A549 (cell line): ENCODE measurements at regions not wholly inside any gene's neighbourhood (a gene's known extent, or its start where the extent isn't known, plus 50 kb on each side); places are given as distances from the start of the nearest gene placed in this dataset.

Experiments
- ATAC-seq, 2 experiments: fragments of 200-7000 bp in 1 of 2; fragments of >200 bp in 1 of 2; cut with Nextera tagmentation in 1 of 2; cut with Tn5 transposase in 1 of 2; 3 replicates each; pipeline versions ENCODE4 v1.8.0 to v1.9.1; 2018 to 2020; ENCODE audit warnings: mild to moderate bottlenecking in 1 of 2, moderate library complexity in 1 of 2
- CTCF ChIA-PET: fragments of 300-600 bp; sonication (Branson Sonifier 250); formaldehyde crosslinking; extraction: SDS; loops from one replicate; lab custom pipeline; 2021; ENCODE audit warnings: antibody characterized with exemption, inconsistent platforms; lab: Yijun Ruan, JAX
- POLR2A ChIA-PET: fragments of 350-600 bp; formaldehyde crosslinking; extraction: SDS; loops from one replicate; lab custom pipeline; 2021; ENCODE audit warnings: antibody characterized with exemption, inconsistent platforms; lab: Yijun Ruan, JAX
- DNase-seq, 2 experiments: peaks; one replicate each; pipeline versions ENCODE4 v3.0.0 to v3.0.0-alpha.2; 2011 to 2016; ENCODE audit warnings: low read depth in 1 of 2, low spot score in 1 of 2
- FAIRE-seq: peaks from 2 replicates; lab custom pipeline; 2011; peaks lifted over from hg19 to GRCh38; lab: Jason Lieb, UNC
- H3K27ac ChIP-seq, 2 experiments: fragments of >200 bp; sonication (Bioruptor Twin); formaldehyde crosslinking; 3 replicates each; pipeline ENCODE4 v1.5.1; 2016 to 2017
- H3K4me1 ChIP-seq: fragments of >200 bp; sonication (Bioruptor Twin); formaldehyde crosslinking; 3 replicates; pipeline ENCODE4 v1.6.1; 2016
- H3K4me2 ChIP-seq: fragments of >200 bp; sonication (Bioruptor Twin); formaldehyde crosslinking; 3 replicates; pipeline ENCODE4 v1.6.1; 2016
- H3K4me3 ChIP-seq: fragments of >200 bp; sonication (Bioruptor Twin); formaldehyde crosslinking; 3 replicates; pipeline ENCODE4 v1.5.1; 2016
- H3K9me3 ChIP-seq: fragments of >200 bp; sonication (Bioruptor Twin); formaldehyde crosslinking; 3 replicates; pipeline ENCODE4 v1.6.1; 2016
- CBX2 ChIP-seq: fragments of 200-600 bp; sonication (generic); IDR thresholded peaks from 2 replicates; pipeline ENCODE4 v1.6.1; 2016; ENCODE audit warnings: low read depth, mild to moderate bottlenecking, borderline replicate concordance
- CHD4 ChIP-seq: fragments of 200-600 bp; sonication (generic); IDR thresholded peaks from 2 replicates; pipeline ENCODE4 v1.6.1; 2016; ENCODE audit warnings: antibody characterized with exemption, mild to moderate bottlenecking, borderline replicate concordance
- EHMT2 ChIP-seq: fragments of 200-600 bp; sonication (generic); IDR thresholded peaks from 2 replicates; pipeline ENCODE4 v1.6.1; 2016; ENCODE audit warnings: antibody characterized with exemption, low read depth, mild to moderate bottlenecking, moderate library complexity
- FOSL2 ChIP-seq, 2 experiments: fragments of 450-650 bp in 1 of 2; fragments of >200 bp in 1 of 2; sonication (Bioruptor Twin) in 1 of 2; formaldehyde crosslinking; IDR thresholded peaks; 2 replicates each; pipeline versions ENCODE4 v1.5.0 to v1.6.1; 2016 to 2020; ENCODE audit warnings: mild to moderate bottlenecking in 1 of 2, moderate library complexity in 1 of 2
- FOXS1 ChIP-seq: fragments of 250-450 bp; sonication (Bioruptor Pico); IDR thresholded peaks from 2 replicates; pipeline ENCODE4 v1.5.0; 2020; ENCODE audit warnings: mild to moderate bottlenecking, moderate library complexity
- HOXB13 ChIP-seq: fragments of 250-450 bp; sonication (Bioruptor Pico); IDR thresholded peaks from 2 replicates; pipeline ENCODE4 v1.5.0; 2020; ENCODE audit warnings: low read depth, mild to moderate bottlenecking, moderate library complexity
- JUN ChIP-seq, 2 experiments: fragments of >200 bp; sonication (Bioruptor Twin); formaldehyde crosslinking; IDR thresholded peaks; 2 replicates in 1 of 2; 3 replicates in 1 of 2; pipeline ENCODE4 v1.6.1; 2016 to 2017
- KDM5A ChIP-seq: fragments of 200-600 bp; sonication (generic); IDR thresholded peaks from 2 replicates; pipeline ENCODE4 v1.6.1; 2016; ENCODE audit warnings: antibody characterized with exemption, mild to moderate bottlenecking
- MYC ChIP-seq: IDR thresholded peaks from 2 replicates; pipeline ENCODE4 v1.6.1; 2012; ENCODE audit warnings: mild to moderate bottlenecking, inconsistent platforms, low read length, improper control_type of control experiment, borderline replicate concordance
- NPAS2 ChIP-seq: fragments of 250-450 bp; sonication (Bioruptor Pico); IDR thresholded peaks from 2 replicates; pipeline ENCODE4 v1.8.0; 2022; ENCODE audit warnings: mild to moderate bottlenecking, moderate library complexity, borderline replicate concordance
- PHF8 ChIP-seq: fragments of 200-600 bp; sonication (generic); IDR thresholded peaks from 2 replicates; pipeline ENCODE4 v1.6.1; 2016; ENCODE audit warnings: low read depth, mild to moderate bottlenecking, antibody characterized with exemption, moderate library complexity, borderline replicate concordance
- POLR2AphosphoS2 ChIP-seq: conservative IDR thresholded peaks from 2 replicates; pipeline ENCODE4 v1.6.1; 2012; ENCODE audit warnings: low read length, improper control_type of control experiment, inconsistent platforms
- RAD21 ChIP-seq, 2 experiments: fragments of >200 bp in 1 of 2; sonication (Bioruptor Twin) in 1 of 2; formaldehyde crosslinking in 1 of 2; IDR thresholded peaks in 1 of 2; conservative IDR thresholded peaks in 1 of 2; 2 replicates in 1 of 2; 3 replicates in 1 of 2; pipeline ENCODE4 v1.6.1; 2012 to 2018; ENCODE audit warnings: inconsistent platforms in 1 of 2
- RARB ChIP-seq: fragments of 250-450 bp; sonication (Bioruptor Pico); IDR thresholded peaks from 2 replicates; pipeline ENCODE4 v1.8.0; 2021; ENCODE audit warnings: mild to moderate bottlenecking, moderate library complexity
- RNF2 ChIP-seq: fragments of 200-600 bp; sonication (generic); IDR thresholded peaks from 2 replicates; pipeline ENCODE4 v1.6.1; 2016; ENCODE audit warnings: low read depth, mild to moderate bottlenecking, antibody characterized with exemption, moderate library complexity, borderline replicate concordance
- ZNF302 ChIP-seq: fragments of 250-450 bp; sonication (Bioruptor Pico); IDR thresholded peaks from 2 replicates; pipeline ENCODE4 v1.9.0; 2021; ENCODE audit warnings: inconsistent platforms, mild to moderate bottlenecking, moderate library complexity
- ZSCAN20 ChIP-seq: fragments of 250-450 bp; sonication (Bioruptor Pico); IDR thresholded peaks from 2 replicates; pipeline ENCODE4 v1.8.0; 2022; ENCODE audit warnings: mild to moderate bottlenecking, moderate library complexity
- WGBS: methylation state at CpG from one replicate; pipeline ENCODE4 v1.1.6; 2017; ENCODE audit errors: missing lambda C conversion rate; 5-methylcytosine and 5-hydroxymethylcytosine counted together
- TF ChIP-seq, protein P1 (sequence below): IDR thresholded peaks from 2 replicates; pipeline ENCODE4 v1.6.1; 2012
- TF ChIP-seq, protein P2 (sequence below): fragments of 250-450 bp; sonication (Bioruptor Pico); IDR thresholded peaks from 2 replicates; pipeline ENCODE4 v1.5.0; 2020; ENCODE audit warnings: low read depth, mild to moderate bottlenecking, moderate library complexity
- TF ChIP-seq, protein P3 (sequence below): fragments of 450-650 bp; IDR thresholded peaks from 2 replicates; pipeline ENCODE4 v1.6.1; 2014; ENCODE audit warnings: antibody characterized with exemption
- TF ChIP-seq, protein P4 (sequence below): fragments of >200 bp; sonication (Bioruptor Twin); formaldehyde crosslinking; IDR thresholded peaks from 3 replicates; pipeline ENCODE4 v1.6.1; 2016
- TF ChIP-seq, protein P5 (sequence below): fragments of 200-600 bp; sonication (generic); IDR thresholded peaks from 2 replicates; pipeline ENCODE4 v1.6.1; 2016; ENCODE audit warnings: antibody characterized with exemption, mild to moderate bottlenecking, moderate library complexity

DNA sequence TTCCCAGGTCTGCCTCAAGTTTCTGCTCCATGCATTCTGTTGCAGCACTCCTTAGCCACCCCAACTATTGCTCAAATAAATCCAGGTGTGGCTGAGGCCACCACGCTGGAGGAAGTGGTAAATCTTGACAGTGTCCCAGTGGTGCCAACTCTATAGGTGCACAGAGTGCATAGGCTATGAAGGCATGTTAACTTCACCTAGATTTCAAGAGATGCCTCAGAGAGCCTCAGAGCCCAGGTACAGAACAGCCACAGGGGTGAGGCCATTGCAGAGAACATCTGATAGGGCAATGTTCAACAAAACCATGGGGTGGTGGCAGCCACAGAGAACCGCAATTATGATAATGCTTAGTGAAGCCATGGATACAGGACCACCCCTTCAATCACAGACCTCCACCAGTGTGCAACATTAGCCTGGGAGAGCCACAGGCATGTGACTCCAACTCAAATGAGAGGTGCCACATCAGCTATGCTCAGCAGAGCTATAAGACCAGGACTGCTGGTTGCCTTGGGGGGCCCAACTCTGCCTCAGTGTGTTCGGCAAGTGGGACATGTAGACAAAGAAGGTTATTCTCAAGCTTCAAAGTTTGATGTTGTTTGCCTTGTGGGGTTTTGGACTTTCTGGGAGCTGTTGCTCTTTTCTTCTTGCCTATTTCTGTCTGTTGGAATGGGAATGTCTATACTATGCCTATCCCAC is 468.7 kb downstream of the ANKRD50 start:
- no peak for ATAC-seq
- DNase-seq = no peak
- FAIRE-seq = no peak
- 58% methylated on average over 2 of the region's 3 CpGs for WGBS
- Histone ChIP-seq H3K4me1 (no peaks in the 10 kb centered on the region), H3K27ac (no peak overlapping the region), H3K4me2 (no peak overlapping the region), H3K9me3 (no peaks in the 10 kb centered on the region), H3K4me3 (no peak overlapping the region)
- TF ChIP-seq RARB (no peak), RNF2 (no peak), EHMT2 (no peak), HOXB13 (no peak), KDM5A (no peak), RAD21 (conservative IDR thresholded peaks at IDR 0.05 in 1 of 2, IDR thresholded peaks at IDR 0.05 in 1 of 2) (no peak), NPAS2 (CRISPR knock-in tag) (no peak), CHD4 (no peak), FOSL2 (IDR thresholded peaks at IDR 0.05) (no peak), FOSL2 (CRISPR knock-in tag; IDR thresholded peaks at IDR 0.05) (no peak), CBX2 (no peak), POLR2AphosphoS2 (no peak), MYC (no peak), FOXS1 (CRISPR knock-in tag) (no peak)
- TF ChIP-seq, protein P1, sequence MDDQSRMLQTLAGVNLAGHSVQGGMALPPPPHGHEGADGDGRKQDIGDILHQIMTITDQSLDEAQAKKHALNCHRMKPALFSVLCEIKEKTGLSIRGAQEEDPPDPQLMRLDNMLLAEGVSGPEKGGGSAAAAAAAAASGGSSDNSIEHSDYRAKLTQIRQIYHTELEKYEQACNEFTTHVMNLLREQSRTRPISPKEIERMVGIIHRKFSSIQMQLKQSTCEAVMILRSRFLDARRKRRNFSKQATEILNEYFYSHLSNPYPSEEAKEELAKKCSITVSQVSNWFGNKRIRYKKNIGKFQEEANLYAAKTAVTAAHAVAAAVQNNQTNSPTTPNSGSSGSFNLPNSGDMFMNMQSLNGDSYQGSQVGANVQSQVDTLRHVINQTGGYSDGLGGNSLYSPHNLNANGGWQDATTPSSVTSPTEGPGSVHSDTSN = no peak
- TF ChIP-seq, protein P2, sequence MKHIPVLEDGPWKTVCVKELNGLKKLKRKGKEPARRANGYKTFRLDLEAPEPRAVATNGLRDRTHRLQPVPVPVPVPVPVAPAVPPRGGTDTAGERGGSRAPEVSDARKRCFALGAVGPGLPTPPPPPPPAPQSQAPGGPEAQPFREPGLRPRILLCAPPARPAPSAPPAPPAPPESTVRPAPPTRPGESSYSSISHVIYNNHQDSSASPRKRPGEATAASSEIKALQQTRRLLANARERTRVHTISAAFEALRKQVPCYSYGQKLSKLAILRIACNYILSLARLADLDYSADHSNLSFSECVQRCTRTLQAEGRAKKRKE (CRISPR knock-in tag) = no peak
- TF ChIP-seq, protein P3, sequence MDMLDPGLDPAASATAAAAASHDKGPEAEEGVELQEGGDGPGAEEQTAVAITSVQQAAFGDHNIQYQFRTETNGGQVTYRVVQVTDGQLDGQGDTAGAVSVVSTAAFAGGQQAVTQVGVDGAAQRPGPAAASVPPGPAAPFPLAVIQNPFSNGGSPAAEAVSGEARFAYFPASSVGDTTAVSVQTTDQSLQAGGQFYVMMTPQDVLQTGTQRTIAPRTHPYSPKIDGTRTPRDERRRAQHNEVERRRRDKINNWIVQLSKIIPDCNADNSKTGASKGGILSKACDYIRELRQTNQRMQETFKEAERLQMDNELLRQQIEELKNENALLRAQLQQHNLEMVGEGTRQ = no peak
- TF ChIP-seq, protein P4, sequence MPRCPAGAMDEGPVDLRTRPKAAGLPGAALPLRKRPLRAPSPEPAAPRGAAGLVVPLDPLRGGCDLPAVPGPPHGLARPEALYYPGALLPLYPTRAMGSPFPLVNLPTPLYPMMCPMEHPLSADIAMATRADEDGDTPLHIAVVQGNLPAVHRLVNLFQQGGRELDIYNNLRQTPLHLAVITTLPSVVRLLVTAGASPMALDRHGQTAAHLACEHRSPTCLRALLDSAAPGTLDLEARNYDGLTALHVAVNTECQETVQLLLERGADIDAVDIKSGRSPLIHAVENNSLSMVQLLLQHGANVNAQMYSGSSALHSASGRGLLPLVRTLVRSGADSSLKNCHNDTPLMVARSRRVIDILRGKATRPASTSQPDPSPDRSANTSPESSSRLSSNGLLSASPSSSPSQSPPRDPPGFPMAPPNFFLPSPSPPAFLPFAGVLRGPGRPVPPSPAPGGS = no peak
- CTCF ChIA-PET = no interaction called here
- POLR2A ChIA-PET = no interaction called here

DNA sequence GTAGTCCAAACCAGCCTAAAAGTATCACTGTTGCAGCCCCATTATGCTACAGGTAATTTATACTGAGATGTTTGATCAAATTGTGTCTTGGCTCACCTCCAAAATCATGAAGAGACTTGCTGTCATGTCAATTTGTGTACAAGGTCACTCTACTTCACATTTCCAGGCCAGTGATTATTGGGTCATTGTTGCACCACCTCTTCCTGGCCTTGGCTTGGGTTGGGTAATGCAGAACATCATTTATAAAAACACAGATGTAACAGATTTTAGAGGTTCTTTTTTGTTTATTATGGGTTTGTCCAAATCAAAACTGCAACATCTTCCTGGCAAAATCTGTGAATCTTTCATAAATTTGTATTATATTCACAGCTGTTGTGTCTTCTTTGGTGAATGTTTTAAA is 459.5 kb downstream of the ANKRD50 start:
- Histone ChIP-seq H3K9me3 (no peaks in the 10 kb centered on the region), H3K27ac (no peak overlapping the region), H3K4me2 (no peak overlapping the region), H3K4me1 (no peaks in the 10 kb centered on the region), H3K4me3 (no peak overlapping the region)
- ChIA-PET CTCF (interaction anchor here (1.0 kb wide), 1 partner anchor 9 kb away, joined by 3 read pairs; no protein-coding TSS in a partner anchor), POLR2A (no interaction called here)
- DNase-seq (no peak), FAIRE-seq (no peak), ATAC-seq (no peak)
- no peak for TF ChIP-seq JUN (IDR thresholded peaks at IDR 0.05)
- no peak for TF ChIP-seq POLR2AphosphoS2
- TF ChIP-seq CBX2 = no peak
- TF ChIP-seq PHF8 = no peak
- TF ChIP-seq ZSCAN20 (CRISPR knock-in tag) = no peak
- no peak for TF ChIP-seq ZNF302
- TF ChIP-seq, protein P5, sequence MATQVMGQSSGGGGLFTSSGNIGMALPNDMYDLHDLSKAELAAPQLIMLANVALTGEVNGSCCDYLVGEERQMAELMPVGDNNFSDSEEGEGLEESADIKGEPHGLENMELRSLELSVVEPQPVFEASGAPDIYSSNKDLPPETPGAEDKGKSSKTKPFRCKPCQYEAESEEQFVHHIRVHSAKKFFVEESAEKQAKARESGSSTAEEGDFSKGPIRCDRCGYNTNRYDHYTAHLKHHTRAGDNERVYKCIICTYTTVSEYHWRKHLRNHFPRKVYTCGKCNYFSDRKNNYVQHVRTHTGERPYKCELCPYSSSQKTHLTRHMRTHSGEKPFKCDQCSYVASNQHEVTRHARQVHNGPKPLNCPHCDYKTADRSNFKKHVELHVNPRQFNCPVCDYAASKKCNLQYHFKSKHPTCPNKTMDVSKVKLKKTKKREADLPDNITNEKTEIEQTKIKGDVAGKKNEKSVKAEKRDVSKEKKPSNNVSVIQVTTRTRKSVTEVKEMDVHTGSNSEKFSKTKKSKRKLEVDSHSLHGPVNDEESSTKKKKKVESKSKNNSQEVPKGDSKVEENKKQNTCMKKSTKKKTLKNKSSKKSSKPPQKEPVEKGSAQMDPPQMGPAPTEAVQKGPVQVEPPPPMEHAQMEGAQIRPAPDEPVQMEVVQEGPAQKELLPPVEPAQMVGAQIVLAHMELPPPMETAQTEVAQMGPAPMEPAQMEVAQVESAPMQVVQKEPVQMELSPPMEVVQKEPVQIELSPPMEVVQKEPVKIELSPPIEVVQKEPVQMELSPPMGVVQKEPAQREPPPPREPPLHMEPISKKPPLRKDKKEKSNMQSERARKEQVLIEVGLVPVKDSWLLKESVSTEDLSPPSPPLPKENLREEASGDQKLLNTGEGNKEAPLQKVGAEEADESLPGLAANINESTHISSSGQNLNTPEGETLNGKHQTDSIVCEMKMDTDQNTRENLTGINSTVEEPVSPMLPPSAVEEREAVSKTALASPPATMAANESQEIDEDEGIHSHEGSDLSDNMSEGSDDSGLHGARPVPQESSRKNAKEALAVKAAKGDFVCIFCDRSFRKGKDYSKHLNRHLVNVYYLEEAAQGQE = no peak
- no peak for TF ChIP-seq FOXS1 (CRISPR knock-in tag)
